GM23338 (cell line): ENCODE measurements at regions not wholly inside any gene's neighbourhood (a gene's known extent, or its start where the extent isn't known, plus 50 kb on each side); places are given as distances from the start of the nearest gene placed in this dataset.

ENCODE experiments used
- ATAC-seq: fragments of 200-7000 bp; cut with Tn5 transposase; 3 replicates; pipeline ENCODE4 v1.9.1; 2020
- DNase-seq: peaks from one replicate; pipeline ENCODE4 v3.0.0-alpha.2; 2015; ENCODE audit warnings: low spot score
- H2AFZ ChIP-seq: fragments of 200-600 bp; sonication (generic); 2 replicates; pipeline ENCODE4 v1.8.0; 2016; ENCODE audit warnings: antibody characterized with exemption, mild to moderate bottlenecking, moderate library complexity
- H3F3A ChIP-seq: fragments of 200-600 bp; sonication (generic); replicated peaks from 2 replicates; pipeline ENCODE4 v1.8.0; 2017; ENCODE audit warnings: antibody characterized with exemption, mixed run types, low read depth
- H3K27ac ChIP-seq: fragments of 200-600 bp; sonication (generic); 2 replicates; pipeline ENCODE4 v1.6.1; 2016; ENCODE audit warnings: low read depth
- H3K27me3 ChIP-seq: fragments of 200-600 bp; sonication (generic); 2 replicates; pipeline ENCODE4 v1.8.0; 2016; ENCODE audit warnings: mild to moderate bottlenecking, mixed run types, moderate library complexity; ENCODE audit not compliant: insufficient read depth
- H3K36me3 ChIP-seq: fragments of 200-600 bp; sonication (generic); 2 replicates; pipeline ENCODE4 v1.8.0; 2016; ENCODE audit warnings: mild to moderate bottlenecking; ENCODE audit not compliant: insufficient read depth
- H3K4me1 ChIP-seq: fragments of 200-600 bp; sonication (generic); 2 replicates; pipeline ENCODE4 v1.8.0; 2016; ENCODE audit warnings: mild to moderate bottlenecking, moderate library complexity; ENCODE audit not compliant: insufficient read depth
- H3K4me2 ChIP-seq: fragments of 200-600 bp; sonication (generic); 2 replicates; pipeline ENCODE4 v1.7.1; 2017; ENCODE audit warnings: mixed run types
- H3K4me3 ChIP-seq: fragments of 200-600 bp; sonication (generic); 2 replicates; pipeline ENCODE4 v1.6.1; 2016; ENCODE audit warnings: mixed run types
- H3K79me2 ChIP-seq: fragments of 200-600 bp; sonication (generic); replicated peaks from 2 replicates; pipeline ENCODE4 v1.8.0; 2017; ENCODE audit warnings: mild to moderate bottlenecking; ENCODE audit not compliant: insufficient read depth
- H3K9me2 ChIP-seq: fragments of 200-600 bp; sonication (generic); 2 replicates; pipeline ENCODE4 v1.8.0; 2017; ENCODE audit not compliant: insufficient read depth
- H4K20me1 ChIP-seq: fragments of 200-600 bp; sonication (generic); replicated peaks from 2 replicates; pipeline ENCODE4 v1.8.0; 2017; ENCODE audit warnings: mild to moderate bottlenecking; ENCODE audit not compliant: insufficient read depth
- H3K27ac Mint-ChIP-seq: 2 replicates; pipeline ENCODE4 v1.8.0; 2020; ENCODE audit warnings: inconsistent platforms, mild to moderate bottlenecking, moderate library complexity, mixed read lengths
- H3K27me3 Mint-ChIP-seq: 3 replicates; pipeline ENCODE4 v1.8.0; 2022; ENCODE audit warnings: low read depth, mild to moderate bottlenecking, moderate library complexity, mixed read lengths, inconsistent platforms; ENCODE audit not compliant: insufficient read depth, poor library complexity
- H3K36me3 Mint-ChIP-seq: 3 replicates; pipeline ENCODE4 v1.8.0; 2021; ENCODE audit warnings: low read depth, mild to moderate bottlenecking, inconsistent platforms, moderate library complexity, mixed read lengths
- H3K4me1 Mint-ChIP-seq: 3 replicates; pipeline ENCODE4 v1.8.0; 2020; ENCODE audit warnings: mild to moderate bottlenecking, inconsistent platforms, mixed read lengths
- H3K4me3 Mint-ChIP-seq: 3 replicates; pipeline ENCODE4 v1.8.0; 2021; ENCODE audit warnings: moderate library complexity, mild to moderate bottlenecking, inconsistent platforms, mixed read lengths
- H3K9me3 Mint-ChIP-seq: 3 replicates; pipeline ENCODE4 v1.8.0; 2020; ENCODE audit warnings: moderate library complexity, mild to moderate bottlenecking, inconsistent platforms, mixed read lengths
- EZH2 ChIP-seq: fragments of 200-600 bp; sonication (generic); IDR thresholded peaks from one replicate; pipeline ENCODE4 v1.8.0; 2017; ENCODE audit warnings: antibody characterized with exemption, mild to moderate bottlenecking, low read depth; ENCODE audit not compliant: unreplicated experiment
- EZH2phosphoT487 ChIP-seq: fragments of 200-600 bp; sonication (generic); IDR thresholded peaks from one replicate; pipeline ENCODE4 v1.8.1; 2018; ENCODE audit warnings: antibody characterized with exemption; ENCODE audit not compliant: unreplicated experiment
- JUNB ChIP-seq: IDR thresholded peaks from one replicate; pipeline ENCODE4 v1.6.1; 2016; ENCODE audit warnings: antibody characterized with exemption; ENCODE audit not compliant: unreplicated experiment
- NANOG ChIP-seq: IDR thresholded peaks from 2 replicates; pipeline ENCODE4 v1.6.1; 2016; ENCODE audit warnings: antibody characterized with exemption, borderline replicate concordance
- REST ChIP-seq: IDR thresholded peaks from one replicate; pipeline ENCODE4 v1.6.1; 2018; ENCODE audit warnings: antibody characterized with exemption; ENCODE audit not compliant: unreplicated experiment
- ZNF114 ChIP-seq: fragments of 250-450 bp; sonication (Bioruptor Pico); IDR thresholded peaks from 2 replicates; pipeline ENCODE4 v1.5.0; 2020; ENCODE audit warnings: mild to moderate bottlenecking, moderate library complexity
- ZNF331 ChIP-seq: fragments of 250-450 bp; sonication (Bioruptor Pico); IDR thresholded peaks from 2 replicates; pipeline ENCODE4 v1.5.0; 2020; ENCODE audit warnings: low read depth, mild to moderate bottlenecking, moderate library complexity
- TF ChIP-seq, protein P1 (sequence below): fragments of 250-450 bp; sonication (Bioruptor Pico); IDR thresholded peaks from 2 replicates; pipeline ENCODE4 v1.5.0; 2020; ENCODE audit warnings: mild to moderate bottlenecking, moderate library complexity
- TF ChIP-seq, protein P2 (sequence below): IDR thresholded peaks from 2 replicates; pipeline ENCODE4 v1.6.1; 2016; ENCODE audit warnings: antibody characterized with exemption

DNA sequence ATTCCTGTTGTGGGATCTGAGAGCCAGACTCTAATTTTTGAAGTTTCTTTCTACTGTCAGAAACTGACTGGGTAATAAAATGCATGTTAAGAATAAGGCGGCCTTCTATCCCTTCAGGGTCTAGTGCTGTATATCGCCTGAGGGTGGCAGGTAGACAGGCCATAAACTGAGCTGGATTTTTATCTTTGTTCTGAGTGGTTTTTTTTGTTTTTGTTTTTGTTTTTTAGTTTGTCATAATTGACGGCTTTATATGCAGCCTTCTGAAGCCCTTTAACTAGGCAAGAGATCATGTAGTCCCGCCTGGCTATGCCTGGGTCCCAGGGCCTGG, 747.7 kb upstream of the ADGRB3 start (continued):
- no peak for TF ChIP-seq REST

DNA sequence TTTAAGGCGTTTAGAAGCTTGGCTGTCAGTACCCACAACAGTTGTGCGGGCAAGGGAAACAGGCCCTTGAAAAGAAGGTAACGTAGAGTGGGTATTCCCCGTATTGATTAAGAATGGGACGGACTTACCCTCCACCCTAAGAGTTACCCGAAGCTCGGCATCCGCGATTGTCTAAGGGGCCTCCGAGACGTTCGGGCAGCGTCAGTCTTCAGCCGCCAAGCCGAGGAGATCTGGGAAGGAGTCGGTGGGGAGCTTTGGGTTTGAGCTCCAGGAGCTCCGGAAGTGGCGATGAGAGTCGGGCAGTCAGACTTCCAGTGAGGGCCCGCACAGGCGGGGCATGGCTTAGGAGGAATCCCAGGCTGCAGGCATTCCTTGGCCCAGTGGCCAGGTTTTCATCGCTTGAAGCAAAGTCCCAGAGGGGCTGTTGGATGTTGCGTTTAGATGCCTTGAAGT, 748.2 kb upstream of the ADGRB3 start:
- H3K27ac Mint-ChIP-seq: no peak overlapping the region

DNA sequence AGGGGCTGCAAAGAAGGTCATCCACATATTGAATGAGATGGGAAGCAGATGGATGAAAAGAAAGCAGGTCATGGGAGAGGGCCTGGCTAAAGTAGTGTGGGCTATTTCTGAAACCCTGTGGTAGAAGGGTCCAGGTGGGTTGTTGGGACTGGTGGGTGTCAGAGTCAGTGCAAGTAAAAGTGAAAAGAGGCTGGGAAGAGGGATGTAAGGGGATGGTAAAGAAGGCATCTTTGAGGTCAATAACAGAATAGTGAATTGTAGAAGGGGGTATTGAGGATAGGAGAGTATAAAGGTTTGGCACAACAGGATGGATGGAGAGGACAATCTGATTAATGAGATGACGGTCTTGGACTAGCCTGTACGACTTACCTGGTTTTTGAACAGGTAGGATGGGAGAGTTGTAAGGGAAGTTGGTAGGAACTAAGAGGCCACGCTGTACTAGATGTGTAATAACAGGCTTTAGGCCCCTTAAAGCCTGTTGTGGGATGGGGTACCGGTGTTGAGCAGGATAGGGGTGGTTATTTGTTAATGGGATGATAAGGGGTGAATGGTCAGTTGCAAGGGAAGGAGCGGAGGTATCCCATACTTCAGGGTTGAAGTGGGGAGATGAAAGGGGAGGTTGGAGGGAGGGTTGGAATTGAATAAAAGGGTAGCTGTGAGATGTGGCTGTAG, 748.9 kb upstream of the ADGRB3 start:
- Mint-ChIP-seq H3K27me3 (peaks cover 4% of the 10 kb centered on the region), H3K9me3 (peaks cover 12% of the 10 kb centered on the region; the same call in 2 of the 3 replicates), H3K36me3 (peaks cover 6% of the 10 kb centered on the region; the same call in 1 of the 3 replicates), H3K4me3 (no peak overlapping the region), H3K4me1 (peaks cover 9% of the 10 kb centered on the region), H3K27ac (no peak overlapping the region)
- Histone ChIP-seq H3F3A (no peaks in the 10 kb centered on the region), H3K27me3 (no peaks in the 10 kb centered on the region), H3K4me1 (peaks cover 6% of the 10 kb centered on the region; the same call in 1 of the 2 replicates), H3K4me2 (no peak overlapping the region), H3K36me3 (no peaks in the 10 kb centered on the region), H3K9me2 (peaks cover 21% of the 10 kb centered on the region; the same call in 1 of the 2 replicates), H4K20me1 (no peaks in the 10 kb centered on the region), H3K79me2 (no peaks in the 10 kb centered on the region), H3K27ac (no peak overlapping the region), H3K4me3 (no peak overlapping the region), H2AFZ (no peak overlapping the region)
- ATAC-seq (no peak), DNase-seq (no peak)
- TF ChIP-seq ZNF114 (CRISPR knock-in tag) (no peak), JUNB (no peak), ZNF331 (no peak), EZH2 (no peak)
- TF ChIP-seq, protein P1, sequence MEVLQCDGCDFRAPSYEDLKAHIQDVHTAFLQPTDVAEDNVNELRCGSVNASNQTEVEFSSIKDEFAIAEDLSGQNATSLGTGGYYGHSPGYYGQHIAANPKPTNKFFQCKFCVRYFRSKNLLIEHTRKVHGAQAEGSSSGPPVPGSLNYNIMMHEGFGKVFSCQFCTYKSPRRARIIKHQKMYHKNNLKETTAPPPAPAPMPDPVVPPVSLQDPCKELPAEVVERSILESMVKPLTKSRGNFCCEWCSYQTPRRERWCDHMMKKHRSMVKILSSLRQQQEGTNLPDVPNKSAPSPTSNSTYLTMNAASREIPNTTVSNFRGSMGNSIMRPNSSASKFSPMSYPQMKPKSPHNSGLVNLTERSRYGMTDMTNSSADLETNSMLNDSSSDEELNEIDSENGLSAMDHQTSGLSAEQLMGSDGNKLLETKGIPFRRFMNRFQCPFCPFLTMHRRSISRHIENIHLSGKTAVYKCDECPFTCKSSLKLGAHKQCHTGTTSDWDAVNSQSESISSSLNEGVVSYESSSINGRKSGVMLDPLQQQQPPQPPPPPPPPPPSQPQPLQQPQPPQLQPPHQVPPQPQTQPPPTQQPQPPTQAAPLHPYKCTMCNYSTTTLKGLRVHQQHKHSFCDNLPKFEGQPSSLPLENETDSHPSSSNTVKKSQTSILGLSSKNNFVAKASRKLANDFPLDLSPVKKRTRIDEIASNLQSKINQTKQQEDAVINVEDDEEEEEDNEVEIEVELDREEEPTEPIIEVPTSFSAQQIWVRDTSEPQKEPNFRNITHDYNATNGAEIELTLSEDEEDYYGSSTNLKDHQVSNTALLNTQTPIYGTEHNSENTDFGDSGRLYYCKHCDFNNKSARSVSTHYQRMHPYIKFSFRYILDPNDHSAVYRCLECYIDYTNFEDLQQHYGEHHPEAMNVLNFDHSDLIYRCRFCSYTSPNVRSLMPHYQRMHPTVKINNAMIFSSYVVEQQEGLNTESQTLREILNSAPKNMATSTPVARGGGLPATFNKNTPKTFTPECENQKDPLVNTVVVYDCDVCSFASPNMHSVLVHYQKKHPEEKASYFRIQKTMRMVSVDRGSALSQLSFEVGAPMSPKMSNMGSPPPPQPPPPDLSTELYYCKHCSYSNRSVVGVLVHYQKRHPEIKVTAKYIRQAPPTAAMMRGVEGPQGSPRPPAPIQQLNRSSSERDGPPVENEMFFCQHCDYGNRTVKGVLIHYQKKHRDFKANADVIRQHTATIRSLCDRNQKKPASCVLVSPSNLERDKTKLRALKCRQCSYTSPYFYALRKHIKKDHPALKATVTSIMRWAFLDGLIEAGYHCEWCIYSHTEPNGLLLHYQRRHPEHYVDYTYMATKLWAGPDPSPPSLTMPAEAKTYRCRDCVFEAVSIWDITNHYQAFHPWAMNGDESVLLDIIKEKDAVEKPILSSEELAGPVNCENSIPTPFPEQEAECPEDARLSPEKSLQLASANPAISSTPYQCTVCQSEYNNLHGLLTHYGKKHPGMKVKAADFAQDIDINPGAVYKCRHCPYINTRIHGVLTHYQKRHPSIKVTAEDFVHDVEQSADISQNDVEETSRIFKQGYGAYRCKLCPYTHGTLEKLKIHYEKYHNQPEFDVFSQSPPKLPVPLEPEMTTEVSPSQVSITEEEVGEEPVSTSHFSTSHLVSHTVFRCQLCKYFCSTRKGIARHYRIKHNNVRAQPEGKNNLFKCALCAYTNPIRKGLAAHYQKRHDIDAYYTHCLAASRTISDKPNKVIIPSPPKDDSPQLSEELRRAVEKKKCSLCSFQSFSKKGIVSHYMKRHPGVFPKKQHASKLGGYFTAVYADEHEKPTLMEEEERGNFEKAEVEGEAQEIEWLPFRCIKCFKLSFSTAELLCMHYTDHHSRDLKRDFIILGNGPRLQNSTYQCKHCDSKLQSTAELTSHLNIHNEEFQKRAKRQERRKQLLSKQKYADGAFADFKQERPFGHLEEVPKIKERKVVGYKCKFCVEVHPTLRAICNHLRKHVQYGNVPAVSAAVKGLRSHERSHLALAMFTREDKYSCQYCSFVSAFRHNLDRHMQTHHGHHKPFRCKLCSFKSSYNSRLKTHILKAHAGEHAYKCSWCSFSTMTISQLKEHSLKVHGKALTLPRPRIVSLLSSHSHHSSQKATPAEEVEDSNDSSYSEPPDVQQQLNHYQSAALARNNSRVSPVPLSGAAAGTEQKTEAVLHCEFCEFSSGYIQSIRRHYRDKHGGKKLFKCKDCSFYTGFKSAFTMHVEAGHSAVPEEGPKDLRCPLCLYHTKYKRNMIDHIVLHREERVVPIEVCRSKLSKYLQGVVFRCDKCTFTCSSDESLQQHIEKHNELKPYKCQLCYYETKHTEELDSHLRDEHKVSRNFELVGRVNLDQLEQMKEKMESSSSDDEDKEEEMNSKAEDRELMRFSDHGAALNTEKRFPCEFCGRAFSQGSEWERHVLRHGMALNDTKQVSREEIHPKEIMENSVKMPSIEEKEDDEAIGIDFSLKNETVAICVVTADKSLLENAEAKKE: no peak
- TF ChIP-seq, protein P2, sequence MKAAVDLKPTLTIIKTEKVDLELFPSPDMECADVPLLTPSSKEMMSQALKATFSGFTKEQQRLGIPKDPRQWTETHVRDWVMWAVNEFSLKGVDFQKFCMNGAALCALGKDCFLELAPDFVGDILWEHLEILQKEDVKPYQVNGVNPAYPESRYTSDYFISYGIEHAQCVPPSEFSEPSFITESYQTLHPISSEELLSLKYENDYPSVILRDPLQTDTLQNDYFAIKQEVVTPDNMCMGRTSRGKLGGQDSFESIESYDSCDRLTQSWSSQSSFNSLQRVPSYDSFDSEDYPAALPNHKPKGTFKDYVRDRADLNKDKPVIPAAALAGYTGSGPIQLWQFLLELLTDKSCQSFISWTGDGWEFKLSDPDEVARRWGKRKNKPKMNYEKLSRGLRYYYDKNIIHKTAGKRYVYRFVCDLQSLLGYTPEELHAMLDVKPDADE: no peak

More for the DNA sequence above, 748.2 kb upstream of the ADGRB3 start:
- Histone ChIP-seq H2AFZ (no peak overlapping the region), H3K27me3 (no peaks in the 10 kb centered on the region), H3K4me1 (peaks cover 9% of the 10 kb centered on the region; the same call in 1 of the 2 replicates), H3K9me2 (peaks cover 21% of the 10 kb centered on the region; the same call in 1 of the 2 replicates), H4K20me1 (no peaks in the 10 kb centered on the region), H3K4me2 (no peak overlapping the region), H3K79me2 (no peaks in the 10 kb centered on the region), H3K36me3 (no peaks in the 10 kb centered on the region), H3K27ac (no peak overlapping the region), H3F3A (no peaks in the 10 kb centered on the region), H3K4me3 (no peak overlapping the region)
- H3K4me3 Mint-ChIP-seq: no peak overlapping the region
- TF ChIP-seq EZH2 (no peak), EZH2phosphoT487 (no peak), NANOG (no peak)
- ATAC-seq (no peak), DNase-seq (no peak)
- H3K4me1 Mint-ChIP-seq: peaks cover 12% of the 10 kb centered on the region
- H3K27me3 Mint-ChIP-seq: peaks cover 4% of the 10 kb centered on the region
- H3K36me3 Mint-ChIP-seq: peaks cover 6% of the 10 kb centered on the region; the same call in 1 of the 3 replicates
- peaks cover 12% of the 10 kb centered on the region; the same call in 2 of the 3 replicates for H3K9me3 Mint-ChIP-seq
